UCSD-AML1 (cell line): ENCODE measurements at regions not wholly inside any gene's neighbourhood (a gene's known extent, or its start where the extent isn't known, plus 50 kb on each side); places are given as distances from the start of the nearest gene placed in this dataset.
A peak's percentile ranks its signal among the peaks of the same experiment; 100 is the strongest.

Source experiments
- DNase-seq: peaks from one replicate; lab custom pipeline; 2025; ENCODE audit not compliant: unreplicated experiment; lab: John Stamatoyannopoulos, UW

DNA sequence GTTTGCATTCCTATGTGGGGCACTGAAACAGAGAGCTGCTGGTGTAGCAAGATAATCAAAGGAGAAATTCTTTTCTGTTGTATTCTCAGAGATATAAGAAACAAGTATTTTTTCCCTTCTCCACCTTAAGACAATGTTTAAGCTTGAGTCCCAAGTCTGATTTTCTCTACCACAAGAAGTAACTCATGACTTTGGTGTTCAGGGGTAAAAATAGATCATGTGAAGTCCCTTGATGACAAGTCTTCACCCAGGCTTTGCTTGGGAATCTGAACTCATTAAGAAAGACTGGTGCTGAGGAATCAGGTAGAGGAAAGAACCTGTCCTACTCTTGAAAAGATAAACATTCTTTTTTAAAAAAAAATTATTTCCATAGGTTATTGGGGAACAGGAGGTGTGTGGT, 205.6 kb downstream of the ALDH8A1 start:
- DNase-seq = no peak

DNA sequence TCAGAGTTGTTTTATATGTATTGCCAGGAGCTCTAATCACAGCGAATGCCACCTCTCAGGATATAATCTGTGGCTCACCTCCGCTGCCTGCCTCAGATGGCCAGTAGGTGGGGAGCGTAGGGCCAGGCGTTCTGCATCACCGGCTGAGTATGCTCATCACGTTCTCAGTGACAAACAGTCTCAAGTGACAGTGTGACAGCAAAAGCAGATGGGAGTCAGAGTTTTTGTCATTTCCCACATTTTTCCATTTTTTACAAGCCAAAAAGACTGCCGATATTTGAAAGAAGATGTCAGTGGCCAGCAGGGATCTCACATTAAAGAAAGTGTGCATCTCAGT, 208.7 kb downstream of the ALDH8A1 start:
- no peak for DNase-seq

DNA sequence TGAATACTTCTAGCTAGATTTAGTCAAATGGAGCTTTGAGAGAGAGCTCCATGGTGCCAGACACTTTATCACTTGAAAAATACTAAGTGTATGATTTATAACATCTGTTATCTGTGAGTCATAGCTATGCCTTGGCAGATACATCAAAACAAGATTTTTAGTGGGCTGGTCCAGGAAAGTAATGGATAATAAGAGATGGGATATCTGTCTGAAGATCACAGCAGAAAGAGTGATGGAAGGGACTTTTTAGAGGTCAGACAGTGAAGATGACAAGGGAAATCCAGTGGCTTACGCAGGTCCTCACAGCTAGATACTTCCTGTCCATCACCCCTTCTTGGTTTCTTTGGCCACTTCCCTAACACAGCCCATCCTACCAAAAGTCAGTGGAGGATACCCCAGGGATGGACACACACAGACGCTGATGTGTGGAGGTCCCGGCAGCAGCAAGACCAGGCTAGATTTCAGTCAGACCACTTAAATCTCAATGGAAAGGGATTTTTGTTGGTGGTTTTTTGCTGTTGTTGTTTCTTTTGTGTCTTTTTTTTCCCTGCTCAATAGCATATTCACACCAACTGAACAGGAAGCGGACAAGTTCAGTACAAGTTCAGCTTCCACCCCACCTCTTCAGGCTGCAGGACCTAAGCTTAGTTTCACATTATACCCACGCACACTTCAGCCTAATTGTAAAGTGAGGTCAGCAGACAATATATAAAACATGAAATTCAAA, 209.3 kb downstream of the ALDH8A1 start:
- no peak for DNase-seq

GRCh38 chr6:134740027-134740373, 209.9 kb downstream of the ALDH8A1 start:
- DNase-seq = no peak

DNA sequence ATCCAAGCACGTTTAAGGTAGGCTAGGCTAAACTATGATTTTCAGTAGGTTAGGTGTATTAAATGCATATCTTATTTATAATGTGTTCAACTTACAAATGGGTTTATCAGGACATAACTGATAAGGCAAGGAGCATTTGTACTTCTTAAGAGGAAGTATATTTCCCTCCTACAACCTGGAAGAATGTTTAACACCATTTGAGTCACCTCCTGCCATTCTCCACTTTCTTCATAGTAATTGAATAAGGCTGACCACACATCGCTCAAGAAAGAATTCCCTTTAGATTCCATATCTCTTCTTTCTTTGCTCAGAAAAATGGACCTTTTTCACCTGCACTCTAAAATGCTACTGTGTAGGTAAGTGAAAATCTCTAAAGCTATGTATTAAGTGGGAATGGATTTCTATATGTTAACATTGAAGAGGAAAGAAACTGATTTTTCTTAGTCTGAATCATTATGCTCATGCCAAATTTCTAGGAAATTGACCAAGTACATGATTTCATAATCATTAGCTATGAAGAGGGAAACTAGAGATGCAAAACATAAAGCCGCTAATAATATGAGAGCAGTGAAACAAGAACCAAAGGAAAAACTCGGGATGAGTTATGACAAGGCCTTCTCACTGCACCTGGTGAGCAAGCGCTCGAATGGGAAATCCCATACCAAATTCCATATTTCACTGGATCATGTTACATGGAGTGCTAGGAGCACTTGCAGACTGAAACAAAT, 210.4 kb downstream of the ALDH8A1 start:
- DNase-seq = no peak

DNA sequence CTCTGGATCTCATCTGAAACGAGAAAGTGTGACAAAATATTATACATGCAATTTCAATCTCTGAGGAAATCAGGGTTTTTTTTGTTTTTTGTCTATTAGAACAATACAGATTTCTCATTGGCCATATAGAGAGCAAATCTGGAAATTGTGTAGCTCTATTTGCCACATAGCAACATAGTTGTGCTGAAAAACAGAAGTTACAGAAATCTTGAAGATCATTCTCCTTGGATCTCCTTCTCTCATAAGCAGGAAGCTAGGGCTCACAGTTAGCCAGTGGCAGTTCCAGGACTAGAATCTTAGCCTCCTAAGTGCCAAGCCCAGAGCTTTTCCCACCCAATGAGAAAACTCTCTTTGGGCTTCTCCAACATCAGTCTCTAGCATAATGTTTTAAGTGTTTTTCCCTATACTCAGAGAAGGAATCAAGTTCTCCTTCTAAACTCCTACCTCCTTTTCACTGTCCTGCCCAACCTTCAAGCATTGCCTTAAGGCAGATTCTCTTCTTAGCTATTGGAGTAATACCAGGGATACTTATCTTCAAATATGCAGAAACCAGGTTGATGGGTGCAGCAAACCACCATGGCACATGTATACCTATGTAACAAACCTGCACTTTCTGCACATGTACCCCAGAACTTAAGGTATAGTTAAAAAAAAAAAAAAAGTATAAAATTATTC, 211.6 kb downstream of the ALDH8A1 start:
- no peak for DNase-seq

GRCh38 chr6:134735461-134735860, 214.4 kb downstream of the ALDH8A1 start:
- no peak for DNase-seq

DNA sequence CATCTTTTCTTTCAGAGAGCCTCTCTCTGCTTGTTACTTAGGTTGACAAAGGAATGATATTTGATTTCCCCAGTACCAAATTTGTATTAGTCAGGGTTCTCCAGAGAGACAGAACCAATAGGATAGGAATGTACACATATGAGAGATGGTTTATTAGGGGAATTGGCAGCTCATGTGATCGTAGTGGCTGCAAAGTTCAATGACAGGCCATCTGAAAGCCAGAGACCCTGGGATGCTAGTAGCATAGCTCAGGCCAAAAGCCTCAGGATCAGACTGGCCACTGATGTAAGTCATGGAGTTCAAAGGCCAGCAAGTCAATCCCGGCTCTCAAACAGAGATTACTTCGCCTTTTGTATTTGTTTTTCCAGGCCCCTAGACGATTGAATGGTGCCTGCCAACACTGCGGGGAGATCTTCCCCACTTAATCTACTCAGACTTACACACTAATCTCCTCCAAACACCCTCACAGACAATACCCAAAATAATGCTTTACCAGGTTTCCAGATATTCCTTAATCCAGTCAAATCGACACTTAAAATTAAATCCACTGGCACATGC, 215.5 kb downstream of the ALDH8A1 start:
- DNase-seq = no peak

- DNase-seq = no peak
Measured at GRCh38 chr6:134733801-134734200, 216.1 kb downstream of the ALDH8A1 start.

GRCh38 chr6:134732763-134733162, 217.1 kb downstream of the ALDH8A1 start:
- DNase-seq = no peak

- DNase-seq = no peak
Measured at GRCh38 chr6:134731615-134732014, 218.3 kb downstream of the ALDH8A1 start.

DNA sequence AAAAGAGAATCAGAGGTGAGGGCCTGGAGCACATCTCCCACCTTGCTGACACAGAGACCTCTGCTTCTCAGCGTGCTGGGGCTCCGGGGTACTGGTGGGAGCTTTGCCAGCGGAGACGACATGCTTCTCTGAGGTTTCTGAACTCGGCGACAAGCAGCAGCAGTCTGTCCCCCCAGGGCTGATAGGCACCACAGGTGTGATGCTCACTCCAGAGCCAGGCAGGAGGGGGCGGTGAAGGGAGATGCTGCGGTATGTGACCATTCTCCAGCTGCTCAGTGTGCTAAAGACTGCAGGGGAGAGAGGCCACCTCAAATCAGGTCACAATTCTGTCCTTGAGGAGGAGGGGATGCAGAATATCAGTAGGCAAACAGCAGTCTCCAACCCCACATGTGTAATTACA, 219.9 kb downstream of the ALDH8A1 start:
- no peak for DNase-seq

- no peak for DNase-seq
Measured at GRCh38 chr6:134729561-134729960, 220.3 kb downstream of the ALDH8A1 start.

- no peak for DNase-seq
Measured at GRCh38 chr6:134727081-134727480, 222.8 kb downstream of the ALDH8A1 start.

DNA sequence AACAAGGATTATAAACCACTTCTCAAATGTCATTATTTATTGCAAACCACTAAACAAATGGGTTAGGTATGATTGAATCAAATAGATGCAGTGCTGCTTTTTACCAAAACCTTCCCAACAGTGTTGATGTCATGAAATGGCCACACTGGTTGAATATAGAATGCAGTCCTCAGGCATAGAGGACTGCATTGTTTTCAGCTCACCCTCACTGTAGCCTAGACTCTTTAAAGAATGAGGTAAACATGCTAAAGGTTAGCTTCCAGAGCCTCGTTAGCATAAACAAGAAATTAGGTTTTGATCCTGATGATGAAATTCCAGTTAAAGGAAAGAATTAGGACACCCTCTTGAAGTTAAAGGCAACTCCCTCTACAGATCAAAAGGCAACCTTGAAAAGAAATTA, 224.3 kb downstream of the ALDH8A1 start:
- DNase-seq = no peak

DNA sequence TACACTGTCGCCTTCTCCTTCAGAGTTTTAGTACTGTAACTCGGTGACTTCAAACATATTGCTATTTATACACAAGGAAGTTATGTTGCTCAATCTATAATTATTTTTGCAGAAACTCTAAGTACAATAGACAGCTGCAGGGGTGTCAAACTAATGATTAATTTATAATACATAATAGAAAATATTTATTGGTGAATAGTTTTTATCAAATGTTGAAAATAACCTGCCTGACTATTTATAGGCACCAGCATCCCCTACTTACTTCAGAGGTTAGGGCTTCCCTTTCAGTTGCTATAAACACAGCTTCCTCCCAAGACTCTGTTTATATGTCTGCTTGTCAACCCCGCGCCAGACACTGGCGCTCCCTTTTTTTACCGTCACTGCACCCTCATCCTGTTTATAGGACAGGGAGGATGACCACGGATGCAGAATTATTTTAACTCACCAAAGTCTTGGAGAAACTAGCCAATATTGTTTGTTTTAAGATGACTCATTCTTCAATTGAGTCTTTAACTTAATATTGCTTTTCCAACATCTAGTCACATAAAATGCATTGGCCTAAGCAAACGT, 225.0 kb downstream of the ALDH8A1 start:
- DNase-seq = peak; percentile 38

DNA sequence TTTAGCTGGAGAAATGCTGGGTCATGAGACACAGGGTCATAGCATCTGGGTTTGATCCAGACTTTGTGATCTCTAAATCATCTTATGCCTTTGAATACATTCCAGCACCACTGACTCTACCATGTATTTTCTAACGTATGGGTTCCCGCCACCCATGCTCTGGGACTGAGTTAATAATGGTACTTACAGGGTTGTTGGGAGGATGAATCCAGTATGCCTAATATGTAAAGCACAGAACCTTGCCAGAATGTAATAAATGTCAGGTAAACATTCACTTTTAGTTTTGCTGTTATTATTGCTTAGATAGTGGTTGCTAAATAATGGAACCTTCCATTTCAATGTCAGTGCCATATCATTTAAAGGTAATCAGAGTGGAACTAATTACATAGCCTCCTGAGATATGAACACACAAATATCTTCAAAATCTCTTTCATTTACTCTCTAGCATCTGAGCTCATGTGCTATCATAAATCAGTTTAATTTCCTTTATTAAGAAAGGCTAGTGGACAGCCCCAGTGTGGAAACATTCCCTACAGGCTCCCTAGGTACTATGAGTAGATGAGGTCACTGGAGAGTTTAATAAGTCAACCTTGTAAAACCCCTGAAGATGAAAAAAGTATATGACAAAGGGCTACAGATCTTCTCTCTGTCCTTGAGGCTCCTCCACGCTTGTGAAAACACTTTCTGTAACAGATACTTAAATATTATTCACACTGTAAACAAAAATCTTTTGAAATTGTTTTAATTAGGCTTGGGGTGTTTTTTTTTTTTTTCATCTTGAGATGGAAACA, 226.6 kb downstream of the ALDH8A1 start:
- no peak for DNase-seq

DNA sequence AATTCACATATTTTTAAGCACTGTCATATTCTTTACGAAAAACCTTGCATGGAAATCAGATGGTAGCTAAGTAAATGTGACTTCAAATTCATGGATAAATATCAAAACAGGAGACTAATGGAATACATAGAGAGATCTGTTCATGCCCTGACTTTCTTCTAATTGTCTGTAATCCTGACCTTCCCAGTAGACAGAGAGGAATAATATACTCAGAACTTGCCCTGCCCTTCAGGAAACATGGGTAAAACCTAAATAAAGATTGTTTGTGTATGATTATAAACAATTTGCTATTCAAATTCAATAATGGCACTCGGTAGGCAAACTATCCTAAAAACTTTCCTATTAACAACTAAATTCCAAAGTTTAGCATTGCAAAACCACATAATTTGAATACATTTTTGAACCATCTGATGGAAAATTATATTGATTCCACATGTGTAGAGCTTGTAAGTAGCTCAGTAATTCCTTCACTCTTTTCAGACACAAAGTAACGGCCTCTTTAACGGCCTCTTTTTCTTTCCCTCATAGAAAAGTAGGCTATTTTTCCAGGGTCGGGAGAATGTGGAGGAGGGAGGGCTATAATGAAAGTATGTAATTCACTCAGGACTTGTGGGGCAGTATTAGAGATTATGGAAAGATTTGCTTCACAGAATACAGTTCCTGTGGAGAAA, 227.6 kb downstream of the ALDH8A1 start:
- DNase-seq = no peak

DNA sequence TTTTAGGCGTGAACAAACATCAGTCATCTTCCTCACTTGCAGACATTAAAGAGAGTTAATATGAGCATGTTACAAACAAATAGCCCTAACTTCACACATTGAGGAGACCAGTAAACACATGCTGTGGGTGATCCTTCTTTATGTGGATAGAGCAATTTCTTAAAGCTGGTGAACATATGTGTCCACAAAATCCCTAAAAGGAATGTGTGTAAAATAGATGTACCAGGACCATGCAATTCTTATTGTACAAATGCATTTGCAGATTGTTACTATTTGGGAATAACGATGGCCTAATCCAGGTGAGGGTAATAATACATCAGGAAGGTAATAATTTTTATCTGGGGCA, 228.9 kb downstream of the ALDH8A1 start:
- no peak for DNase-seq

GRCh38 chr6:134720353-134721059, 229.4 kb downstream of the ALDH8A1 start:
- DNase-seq = peak; percentile 50
